Activated CD8-positive, alpha-beta memory T cell treated with anti-CD3 and anti-CD28 coated beads for 4 hours (primary cell): ENCODE measurements at regions not wholly inside any gene's neighbourhood (a gene's known extent, or its start where the extent isn't known, plus 50 kb on each side); places are given as distances from the start of the nearest gene placed in this dataset.

Source experiments
- DNase-seq, 2 donors: peaks; one replicate each; pipeline ENCODE4 v3.0.0-alpha.2; 2020; ENCODE audit warnings: low read depth in 2 of 2

DNA sequence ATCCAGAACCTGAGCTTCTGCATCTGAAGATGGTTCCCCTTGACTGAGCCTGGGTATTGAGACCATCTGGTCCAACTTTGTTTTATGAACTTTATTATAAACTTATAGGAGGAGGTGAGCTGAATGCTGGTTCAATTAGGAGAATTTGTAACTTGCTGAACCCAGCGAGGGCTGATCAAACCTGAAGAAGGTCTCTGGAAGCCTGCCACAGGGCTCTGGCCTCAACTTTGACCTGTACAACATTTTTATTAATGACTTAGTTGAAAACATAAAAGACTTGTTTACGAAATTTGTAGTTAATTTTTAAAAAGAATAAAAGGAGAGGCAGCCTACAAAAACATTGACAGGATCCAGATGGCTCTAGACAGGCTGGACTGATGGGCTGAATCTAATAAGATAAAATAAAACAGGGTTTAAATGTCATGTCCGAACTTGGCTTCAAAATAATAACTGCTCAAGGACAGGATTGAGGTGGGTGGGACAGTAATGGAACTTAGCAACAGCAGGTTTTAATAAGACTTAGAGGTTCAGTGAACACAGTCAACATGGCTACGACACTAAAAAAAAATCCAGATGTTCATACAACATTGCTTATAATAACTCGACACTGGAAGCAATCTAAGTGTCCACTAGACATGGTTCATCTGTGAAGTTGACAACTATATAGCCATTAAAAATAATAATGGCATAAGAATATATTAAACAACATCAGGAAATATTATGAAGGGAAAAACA, 53.4 kb upstream of the GJB5 start:
- DNase-seq: no peak
